Transverse colon (tissue), 4 donors: ENCODE measurements at regions not wholly inside any gene's neighbourhood (a gene's known extent, or its start where the extent isn't known, plus 50 kb on each side); places are given as distances from the start of the nearest gene placed in this dataset.

Experiments
- DNase-seq: peaks from one replicate; pipeline ENCODE4 v3.0.0-alpha.2; 2019
- H3K27ac ChIP-seq, 4 donors: fragments of 200-600 bp; sonication (generic); 2 replicates each; pipeline ENCODE4 v1.5.1; 2016 to 2018; ENCODE audit warnings: inconsistent platforms in 4 of 4
- H3K27me3 ChIP-seq: fragments of 200-600 bp; sonication (generic); 2 replicates; pipeline ENCODE4 v1.5.1; 2017; ENCODE audit warnings: inconsistent platforms
- H3K36me3 ChIP-seq, 4 donors: fragments of 200-600 bp; sonication (generic); 2 replicates each; pipeline ENCODE4 v1.5.1; 2017 to 2019; ENCODE audit warnings: inconsistent platforms in 4 of 4
- H3K4me1 ChIP-seq, 4 donors: fragments of 200-600 bp; sonication (generic); 2 replicates each; pipeline ENCODE4 v1.5.1; 2017 to 2020; ENCODE audit warnings: inconsistent platforms in 4 of 4
- H3K4me3 ChIP-seq, 4 donors: fragments of 200-600 bp; sonication (generic); 1 replicate in 1 of 4; 2 replicates in 3 of 4; pipeline versions ENCODE4 v1.5.1 to v1.6.1; 2017 to 2019; ENCODE audit warnings: inconsistent platforms in 4 of 4
- H3K9me3 ChIP-seq, 2 donors: fragments of 200-600 bp; sonication (generic); 2 replicates each; pipeline ENCODE4 v1.5.1; 2017 to 2019; ENCODE audit warnings: inconsistent platforms in 2 of 2
- EP300 ChIP-seq: sonication (generic); formaldehyde crosslinking; IDR thresholded peaks from one replicate; pipeline ENCODE4 v1.6.1; 2017; ENCODE audit warnings: antibody characterized with exemption, low read depth
- POLR2A ChIP-seq: fragments of 450-650 bp; IDR thresholded peaks from one replicate; pipeline ENCODE4 v1.6.1; 2016; ENCODE audit warnings: antibody characterized with exemption, mild to moderate bottlenecking, moderate library complexity
- POLR2AphosphoS5 ChIP-seq, 3 donors: sonication (generic); formaldehyde crosslinking; IDR thresholded peaks; one replicate each; pipeline ENCODE4 v1.6.1; 2016; ENCODE audit warnings: antibody characterized with exemption in 3 of 3
- WGBS, 2 donors: methylation state at CpG; one replicate each; pipeline ENCODE4 v1.1.5; 2018; ENCODE audit warnings: low coverage in 1 of 2; 5-methylcytosine and 5-hydroxymethylcytosine counted together
- in situ Hi-C, 4 donors: fragments of 200-750 bp; cut with MboI; loops; one replicate each; pipeline versions ENCODE4 v1.15.0 to v1.15.1; 2017; ENCODE audit warnings: low sequenced_read_pairs in 3 of 4, low pct_ligation_motif_present in 1 of 4, low pct_unique_long_range_greater_than_20kb in 1 of 4
- intact Hi-C: fragments of 100-400 bp; cut with DNase I; formaldehyde crosslinking; loops from one replicate; pipeline ENCODE4 v1.15.1; 2023; ENCODE audit warnings: low total_unique reads
- TF ChIP-seq, protein P1 (sequence below), 5 experiments: fragments of 200-600 bp in 3 of 5; fragments of 450-650 bp in 2 of 5; sonication (generic) in 3 of 5; IDR thresholded peaks; 1 replicate in 2 of 5; 2 replicates in 3 of 5; pipeline ENCODE4 v1.5.1; 2016 to 2017; ENCODE audit warnings: antibody characterized with exemption in 5 of 5, inconsistent platforms in 3 of 5, mild to moderate bottlenecking in 2 of 5, moderate library complexity in 1 of 5

DNA sequence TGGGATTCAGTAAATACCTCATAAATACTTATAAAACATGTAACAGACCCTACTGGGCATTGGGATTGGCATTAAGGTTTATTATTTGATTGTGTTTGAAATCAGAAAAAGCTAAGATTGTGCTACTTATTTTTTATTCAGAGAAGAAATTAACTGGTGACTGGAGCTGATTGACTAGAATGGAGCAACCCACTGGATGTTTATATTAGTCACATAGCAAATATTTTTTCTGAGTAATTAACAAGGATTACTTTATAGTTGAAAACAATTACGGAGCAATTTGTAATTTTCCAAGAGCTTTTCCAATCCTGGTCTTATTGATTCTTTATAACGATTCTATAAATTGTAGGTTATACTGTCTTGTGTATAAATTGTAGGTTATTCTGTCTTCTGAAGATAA lies 208.7 kb downstream of the HLX start:
- in situ Hi-C loops = no loop called here
- Histone ChIP-seq H3K36me3 (no peaks in the 10 kb centered on the region), H3K9me3 (no peaks in the 10 kb centered on the region), H3K4me3 (no peak overlapping the region), H3K27me3 (no peaks in the 10 kb centered on the region), H3K4me1 (no peaks in the 10 kb centered on the region), H3K27ac (no peak overlapping the region)
- intact Hi-C loops = no loop called here
- no peak for DNase-seq
- TF ChIP-seq EP300 (no peak), POLR2A (no peak), POLR2AphosphoS5 (IDR thresholded peaks at IDR 0.05) (no peak)
- TF ChIP-seq, protein P1, sequence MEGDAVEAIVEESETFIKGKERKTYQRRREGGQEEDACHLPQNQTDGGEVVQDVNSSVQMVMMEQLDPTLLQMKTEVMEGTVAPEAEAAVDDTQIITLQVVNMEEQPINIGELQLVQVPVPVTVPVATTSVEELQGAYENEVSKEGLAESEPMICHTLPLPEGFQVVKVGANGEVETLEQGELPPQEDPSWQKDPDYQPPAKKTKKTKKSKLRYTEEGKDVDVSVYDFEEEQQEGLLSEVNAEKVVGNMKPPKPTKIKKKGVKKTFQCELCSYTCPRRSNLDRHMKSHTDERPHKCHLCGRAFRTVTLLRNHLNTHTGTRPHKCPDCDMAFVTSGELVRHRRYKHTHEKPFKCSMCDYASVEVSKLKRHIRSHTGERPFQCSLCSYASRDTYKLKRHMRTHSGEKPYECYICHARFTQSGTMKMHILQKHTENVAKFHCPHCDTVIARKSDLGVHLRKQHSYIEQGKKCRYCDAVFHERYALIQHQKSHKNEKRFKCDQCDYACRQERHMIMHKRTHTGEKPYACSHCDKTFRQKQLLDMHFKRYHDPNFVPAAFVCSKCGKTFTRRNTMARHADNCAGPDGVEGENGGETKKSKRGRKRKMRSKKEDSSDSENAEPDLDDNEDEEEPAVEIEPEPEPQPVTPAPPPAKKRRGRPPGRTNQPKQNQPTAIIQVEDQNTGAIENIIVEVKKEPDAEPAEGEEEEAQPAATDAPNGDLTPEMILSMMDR (IDR thresholded peaks at IDR 0.05) = no peak
- 43 to 70% methylated on average over 2 of the region's 2 CpGs for WGBS, 2 donors

DNA sequence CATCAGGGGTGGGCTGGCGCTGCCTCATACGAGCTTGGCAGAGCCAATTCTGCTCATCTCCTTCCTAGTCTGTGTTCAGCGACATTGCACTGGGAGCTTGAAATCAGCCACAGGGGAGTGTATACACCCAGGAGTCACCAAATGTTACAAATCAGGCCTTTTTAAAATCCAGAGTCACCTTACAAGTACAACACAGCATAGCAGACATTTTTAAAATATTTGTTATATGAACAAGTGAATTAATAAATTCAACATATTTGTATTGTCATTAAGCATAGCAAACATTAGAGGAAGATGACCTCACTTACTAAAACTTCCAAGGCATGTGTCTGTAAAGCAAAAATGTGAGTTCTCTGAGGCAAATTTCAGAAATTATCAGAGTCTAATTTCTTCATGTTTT lies 210.0 kb downstream of the HLX start:
- 91% methylated on average over 3 of the region's 3 CpGs; no CpG with 5 or more reads in 1 of the 2 donors for WGBS, 2 donors
- Histone ChIP-seq H3K4me1 (peaks cover 0 to 4% (median 0%) of the 10 kb centered on the region in 4 donors), H3K27ac (no peak overlapping the region), H3K27me3 (no peaks in the 10 kb centered on the region), H3K4me3 (no peak overlapping the region), H3K36me3 (no peaks in the 10 kb centered on the region), H3K9me3 (no peaks in the 10 kb centered on the region)
- TF ChIP-seq, protein P1 (IDR thresholded peaks at IDR 0.05) = no peak
- no peak for TF ChIP-seq EP300
- no peak for TF ChIP-seq POLR2A
- no peak for TF ChIP-seq POLR2AphosphoS5 (IDR thresholded peaks at IDR 0.05)
- intact Hi-C loops (no loop called here), in situ Hi-C loops (no loop called here)
- no peak for DNase-seq

GRCh38 chr1:221089803-221090202 lies 210.6 kb downstream of the HLX start:
- intact Hi-C loops (no loop called here), in situ Hi-C loops (no loop called here)
- no peak for DNase-seq
- Histone ChIP-seq H3K4me3 (no peak overlapping the region), H3K27me3 (no peaks in the 10 kb centered on the region), H3K27ac (no peak overlapping the region), H3K9me3 (no peaks in the 10 kb centered on the region), H3K4me1 (peaks cover 0 to 4% (median 0%) of the 10 kb centered on the region in 4 donors), H3K36me3 (no peaks in the 10 kb centered on the region)
- 39 to 60% methylated on average over 1 of the region's 1 CpG for WGBS, 2 donors
- TF ChIP-seq, protein P1 (IDR thresholded peaks at IDR 0.05) = no peak
- no peak for TF ChIP-seq EP300

DNA sequence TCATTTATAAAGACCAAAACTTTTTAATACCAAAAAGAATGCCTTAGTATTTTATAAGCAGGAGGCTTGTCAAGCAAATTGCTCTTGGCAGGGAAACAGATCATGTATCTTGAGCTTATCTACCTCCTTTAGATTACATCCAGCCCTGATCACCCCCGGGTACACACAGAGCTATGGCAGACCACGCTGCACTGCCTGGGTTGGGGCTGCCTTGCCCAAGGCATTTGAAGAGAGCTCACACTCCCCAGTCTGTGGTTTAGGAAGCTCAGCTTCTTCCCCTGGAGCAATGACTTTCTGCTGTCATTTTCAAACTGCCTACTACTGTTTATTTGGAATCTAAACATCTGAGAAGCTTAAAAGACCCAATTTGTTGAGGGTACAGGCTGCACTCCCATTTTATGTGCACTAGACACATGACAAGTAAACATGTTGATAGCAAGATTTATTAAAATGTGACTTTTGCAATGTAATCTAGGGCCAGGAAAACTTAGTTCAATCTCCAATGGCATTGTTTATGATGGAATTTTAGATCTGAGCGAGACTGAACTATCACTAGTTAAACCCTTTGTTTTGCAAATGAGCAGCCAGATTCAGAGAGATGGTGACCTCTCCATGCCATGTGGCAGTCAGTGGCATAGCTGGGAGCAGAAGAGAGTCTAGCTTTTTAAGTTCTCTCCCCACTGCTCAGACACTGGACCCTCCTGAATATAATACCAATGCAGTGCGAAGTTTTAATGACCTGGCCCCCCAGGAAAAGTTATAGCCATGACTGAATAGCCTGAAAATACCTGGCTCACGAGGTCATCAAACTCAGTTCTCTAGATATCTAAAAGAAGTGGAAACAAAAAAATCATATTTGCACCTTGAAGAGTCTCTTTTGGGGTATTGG lies 214.9 kb downstream of the HLX start:
- WGBS, 2 donors = 20 to 43% methylated on average over 1 to 5 of the region's 5 CpGs
- DNase-seq = no peak
- Histone ChIP-seq H3K4me3 (no peak overlapping the region), H3K27me3 (no peaks in the 10 kb centered on the region), H3K36me3 (no peaks in the 10 kb centered on the region), H3K4me1 (peaks cover 0 to 4% (median 0%) of the 10 kb centered on the region in 4 donors), H3K27ac (no peak overlapping the region), H3K9me3 (no peaks in the 10 kb centered on the region)
- in situ Hi-C loops (no loop called here), intact Hi-C loops (no loop called here)
- TF ChIP-seq, protein P1 (IDR thresholded peaks at IDR 0.05) = no peak
- TF ChIP-seq EP300 (no peak), POLR2AphosphoS5 (IDR thresholded peaks at IDR 0.05) (no peak), POLR2A (no peak)
